Activated CD4-positive, alpha-beta T cell treated with anti-CD3 and anti-CD28 coated beads, Interleukin-2, amount 50 U/mL, for 24 hours (primary cell): ENCODE measurements at regions not wholly inside any gene's neighbourhood (a gene's known extent, or its start where the extent isn't known, plus 50 kb on each side); places are given as distances from the start of the nearest gene placed in this dataset.

Experiments used
- DNase-seq, 2 donors: peaks; one replicate each; pipeline ENCODE4 v3.0.0-alpha.2; 2020; ENCODE audit warnings: low read depth in 1 of 2, low spot score in 1 of 2

- DNase-seq: no peak
Observed at GRCh38 chr15:36239509-36239908, 339.9 kb upstream of the CDIN1 start.

GRCh38 chr15:36251450-36251849 is 328.0 kb upstream of the CDIN1 start:
- DNase-seq: no peak

GRCh38 chr15:36252146-36252711 is 327.2 kb upstream of the CDIN1 start:
- DNase-seq: no peak

- no peak for DNase-seq
Observed at GRCh38 chr15:36254426-36254825, 325.0 kb upstream of the CDIN1 start.

GRCh38 chr15:36256404-36256807 is 323.0 kb upstream of the CDIN1 start:
- DNase-seq: no peak

- no peak for DNase-seq
Observed at GRCh38 chr15:36263666-36264065, 315.8 kb upstream of the CDIN1 start.

GRCh38 chr15:36265422-36265821 is 314.0 kb upstream of the CDIN1 start:
- DNase-seq: no peak

GRCh38 chr15:36271048-36271447 is 308.4 kb upstream of the CDIN1 start:
- no peak for DNase-seq

- DNase-seq: no peak
Observed at GRCh38 chr15:36275656-36276055, 303.8 kb upstream of the CDIN1 start.

- no peak for DNase-seq
Observed at GRCh38 chr15:36278219-36278618, 301.2 kb upstream of the CDIN1 start.

GRCh38 chr15:36282821-36283220 is 296.6 kb upstream of the CDIN1 start:
- no peak for DNase-seq

- DNase-seq: no peak
Observed at GRCh38 chr15:36284911-36285310, 294.5 kb upstream of the CDIN1 start.

- no peak for DNase-seq
Observed at GRCh38 chr15:36291501-36291900, 287.9 kb upstream of the CDIN1 start.

- DNase-seq: no peak
Observed at GRCh38 chr15:36294359-36294758, 285.1 kb upstream of the CDIN1 start.

- DNase-seq: no peak
Observed at GRCh38 chr15:36301947-36302346, 277.5 kb upstream of the CDIN1 start.

- no peak for DNase-seq
Observed at GRCh38 chr15:36313021-36313420, 266.4 kb upstream of the CDIN1 start.

- DNase-seq: no peak
Observed at GRCh38 chr15:36313736-36314280, 265.6 kb upstream of the CDIN1 start.

GRCh38 chr15:36315649-36316048 is 263.8 kb upstream of the CDIN1 start:
- DNase-seq: no peak

- no peak for DNase-seq
Observed at GRCh38 chr15:36323615-36324014, 255.8 kb upstream of the CDIN1 start.

- DNase-seq: no peak
Observed at GRCh38 chr15:36325206-36325605, 254.2 kb upstream of the CDIN1 start.

- DNase-seq: no peak
Observed at GRCh38 chr15:36329592-36329991, 249.8 kb upstream of the CDIN1 start.

GRCh38 chr15:36330598-36330997 is 248.8 kb upstream of the CDIN1 start:
- no peak for DNase-seq

GRCh38 chr15:36331531-36332275 is 247.7 kb upstream of the CDIN1 start:
- no peak for DNase-seq
